ENCODE measurements at regions not wholly inside any gene's neighbourhood (a gene's known extent, or its start where the extent isn't known, plus 50 kb on each side); places are given as distances from the start of the nearest gene placed in this dataset.

- TF ChIP-seq, protein P1, sequence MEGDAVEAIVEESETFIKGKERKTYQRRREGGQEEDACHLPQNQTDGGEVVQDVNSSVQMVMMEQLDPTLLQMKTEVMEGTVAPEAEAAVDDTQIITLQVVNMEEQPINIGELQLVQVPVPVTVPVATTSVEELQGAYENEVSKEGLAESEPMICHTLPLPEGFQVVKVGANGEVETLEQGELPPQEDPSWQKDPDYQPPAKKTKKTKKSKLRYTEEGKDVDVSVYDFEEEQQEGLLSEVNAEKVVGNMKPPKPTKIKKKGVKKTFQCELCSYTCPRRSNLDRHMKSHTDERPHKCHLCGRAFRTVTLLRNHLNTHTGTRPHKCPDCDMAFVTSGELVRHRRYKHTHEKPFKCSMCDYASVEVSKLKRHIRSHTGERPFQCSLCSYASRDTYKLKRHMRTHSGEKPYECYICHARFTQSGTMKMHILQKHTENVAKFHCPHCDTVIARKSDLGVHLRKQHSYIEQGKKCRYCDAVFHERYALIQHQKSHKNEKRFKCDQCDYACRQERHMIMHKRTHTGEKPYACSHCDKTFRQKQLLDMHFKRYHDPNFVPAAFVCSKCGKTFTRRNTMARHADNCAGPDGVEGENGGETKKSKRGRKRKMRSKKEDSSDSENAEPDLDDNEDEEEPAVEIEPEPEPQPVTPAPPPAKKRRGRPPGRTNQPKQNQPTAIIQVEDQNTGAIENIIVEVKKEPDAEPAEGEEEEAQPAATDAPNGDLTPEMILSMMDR (IDR thresholded peaks at IDR 0.05; ENCODE audit: low read depth, low read length, missing control alignments), result no peak
- no peak overlapping the region for H3K4me3 ChIP-seq (replicated peaks; ENCODE audit: low read depth, low read length)
- DNase-seq (ENCODE audit: extremely low read depth, low read depth), result no peak
These were observed 86.7 kb upstream of the ZNF716 start for GRCh38 chr7:57363321-57363720.

GRCh38 chr7:57364933-57365710 lies 84.9 kb upstream of the ZNF716 start:
- no peak overlapping the region for H3K4me3 ChIP-seq (replicated peaks; ENCODE audit: low read depth, low read length)
- DNase-seq (ENCODE audit: extremely low read depth, low read depth), result no peak
- TF ChIP-seq, protein P1 (IDR thresholded peaks at IDR 0.05; ENCODE audit: low read depth, low read length, missing control alignments), result no peak

DNA sequence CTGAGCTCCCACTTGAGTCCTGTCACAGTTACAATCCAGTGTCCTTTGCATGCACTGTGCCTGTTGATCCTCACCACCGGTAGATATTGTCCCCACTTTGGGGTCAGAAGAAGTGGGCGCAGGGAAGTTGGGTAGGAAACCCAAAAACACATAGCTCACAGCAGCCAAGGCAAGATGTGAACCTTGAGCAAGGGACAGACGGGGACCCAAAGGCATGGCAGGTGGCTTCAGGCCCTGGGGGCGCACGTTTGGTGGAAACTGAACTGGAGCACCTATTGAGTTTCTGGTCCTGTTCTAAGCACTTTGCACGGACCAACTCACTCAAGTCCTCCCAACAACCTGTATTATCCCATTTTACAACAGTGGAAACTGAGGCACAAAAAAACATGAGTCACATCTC lies 82.8 kb upstream of the ZNF716 start:
- H3K4me3 ChIP-seq (replicated peaks; ENCODE audit: low read depth, low read length), result no peak overlapping the region
- no peak for DNase-seq (ENCODE audit: extremely low read depth, low read depth)
- TF ChIP-seq, protein P1 (IDR thresholded peaks at IDR 0.05; ENCODE audit: low read depth, low read length, missing control alignments), result no peak

DNA sequence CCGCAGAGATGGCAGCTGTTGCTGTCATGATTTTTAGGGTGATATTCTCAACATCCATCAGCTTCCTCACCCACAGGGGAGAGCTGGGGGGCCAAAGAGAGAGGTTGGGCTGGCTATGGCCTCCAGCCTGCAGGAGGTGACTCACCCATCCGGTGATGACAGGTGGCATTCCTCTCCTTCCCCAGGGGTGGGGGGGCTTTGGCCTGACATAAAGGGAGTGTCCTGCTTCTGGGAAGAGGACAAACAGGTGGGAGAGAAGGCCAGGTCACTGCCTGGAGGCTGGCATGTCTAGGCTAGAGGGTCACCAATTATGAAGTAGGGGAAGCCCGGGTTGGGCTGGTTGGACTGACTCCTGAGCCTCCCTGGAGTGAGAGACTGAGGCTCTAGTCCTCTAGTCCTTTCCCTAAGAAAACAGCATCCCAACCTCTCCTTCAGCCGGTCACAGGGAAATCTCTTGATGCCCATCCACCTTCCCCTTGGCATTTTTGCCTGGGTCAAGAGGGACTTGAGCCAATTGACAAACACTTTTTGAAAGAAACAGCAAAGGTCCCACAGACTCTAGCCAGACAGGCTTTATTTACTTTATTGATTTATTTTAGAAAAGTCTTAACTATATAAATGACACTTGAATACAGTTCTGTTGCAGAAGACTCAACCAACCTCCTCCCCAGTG lies 79.8 kb upstream of the ZNF716 start:
- no peak overlapping the region for H3K4me3 ChIP-seq (replicated peaks; ENCODE audit: low read depth, low read length)
- DNase-seq (ENCODE audit: extremely low read depth, low read depth), result no peak
- TF ChIP-seq, protein P1 (IDR thresholded peaks at IDR 0.05; ENCODE audit: low read depth, low read length, missing control alignments), result no peak

DNA sequence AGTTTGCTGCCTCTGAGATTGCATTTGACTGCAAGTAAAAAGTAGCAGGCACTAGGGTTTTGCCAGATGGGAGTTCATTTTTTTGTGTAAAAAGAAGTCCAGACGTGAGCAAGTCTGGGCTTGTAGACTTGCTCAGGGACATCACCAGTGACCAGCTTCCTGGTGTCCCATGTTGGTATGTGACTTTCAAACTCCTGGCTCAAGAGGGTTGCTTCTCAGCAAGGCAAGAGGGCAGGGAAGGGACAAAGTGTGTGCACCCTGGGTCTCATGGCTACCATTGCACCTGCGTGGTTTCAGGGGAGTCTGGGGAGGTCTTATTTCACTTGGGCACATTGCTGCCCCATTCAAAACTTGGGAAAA lies 79.3 kb upstream of the ZNF716 start:
- no peak for DNase-seq (ENCODE audit: extremely low read depth, low read depth)
- TF ChIP-seq, protein P1 (IDR thresholded peaks at IDR 0.05; ENCODE audit: low read depth, low read length, missing control alignments), result no peak
- no peak overlapping the region for H3K4me3 ChIP-seq (replicated peaks; ENCODE audit: low read depth, low read length)

GRCh38 chr7:57375783-57376182 lies 74.2 kb upstream of the ZNF716 start:
- no peak overlapping the region for H3K4me3 ChIP-seq (replicated peaks; ENCODE audit: low read depth, low read length)
- TF ChIP-seq, protein P1 (IDR thresholded peaks at IDR 0.05; ENCODE audit: low read depth, low read length, missing control alignments), result no peak
- DNase-seq (ENCODE audit: extremely low read depth, low read depth), result no peak
